ENCODE measurements at regions not wholly inside any gene's neighbourhood (a gene's known extent, or its start where the extent isn't known, plus 50 kb on each side); places are given as distances from the start of the nearest gene placed in this dataset.

DNA sequence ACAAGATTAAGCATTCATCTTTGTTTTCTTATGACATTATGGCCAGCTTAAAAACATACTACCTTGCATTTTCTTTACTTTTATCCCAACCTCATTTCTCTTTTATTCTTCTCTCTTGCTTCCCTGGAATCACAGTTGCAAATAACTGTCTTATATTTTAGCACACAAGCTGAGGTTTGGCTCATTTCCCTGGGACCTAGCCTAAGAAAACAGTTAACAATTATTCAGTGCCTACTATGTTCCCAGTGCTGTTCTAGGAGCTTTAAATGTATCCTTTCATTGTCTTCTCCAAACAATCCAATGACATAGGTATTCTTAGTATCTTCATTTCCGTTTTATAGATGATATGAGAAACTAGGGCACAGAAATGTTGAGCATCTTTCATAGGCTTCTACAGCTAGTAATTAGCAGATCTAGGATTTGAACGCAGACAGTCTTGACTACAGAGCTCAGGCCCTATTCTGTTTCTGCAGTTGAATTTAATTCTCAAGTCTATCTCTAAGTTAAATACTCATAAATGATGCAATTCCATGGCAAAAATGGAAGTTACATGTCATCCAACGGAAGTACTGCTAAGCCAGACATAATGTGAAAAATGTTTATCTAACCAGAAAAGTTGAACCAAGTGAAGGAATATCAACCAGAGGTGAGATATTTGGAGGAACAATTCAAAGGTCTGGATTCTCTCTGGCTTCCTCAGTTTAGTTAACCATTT, 52.3 kb upstream of the MTAP start:
- DNase-seq (ENCODE audit: low read depth in 1 of 2, low spot score in 1 of 2): no peak

DNA sequence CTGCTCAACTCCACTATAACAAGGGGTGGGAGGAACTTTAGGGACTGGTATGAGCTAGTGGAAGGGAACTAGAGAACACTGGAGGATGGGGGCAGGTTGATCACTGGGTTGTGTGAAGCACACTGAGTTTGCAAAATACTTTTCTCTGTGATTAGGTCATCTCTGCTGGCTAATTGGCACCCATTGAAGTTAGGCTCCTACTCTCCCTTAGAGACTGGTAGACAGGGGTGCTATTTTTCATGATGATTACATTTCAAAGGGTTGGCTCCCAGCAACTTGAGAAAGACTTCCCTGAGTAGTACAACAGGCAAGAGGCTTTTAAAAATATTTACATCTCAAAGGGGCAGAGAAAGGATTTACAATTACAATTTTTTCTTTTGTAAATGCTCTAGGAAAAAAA, 50.4 kb upstream of the MTAP start:
- no peak for DNase-seq (ENCODE audit: low read depth in 1 of 2, low spot score in 1 of 2)

Data from activated T-helper 1 cell treated with anti-CD3 and anti-CD28 coated beads, Interleukin-2, amount 50 U/mL, for 16 hours (primary cell).